K562 (cell line): ENCODE measurements at regions not wholly inside any gene's neighbourhood (a gene's known extent, or its start where the extent isn't known, plus 50 kb on each side); places are given as distances from the start of the nearest gene placed in this dataset.

Experiments
- ATAC-seq: fragments of 200-7000 bp; cut with Tn5 transposase; 3 replicates; pipeline ENCODE4 v1.9.1; 2020; ENCODE audit warnings: moderate library complexity
- BruUV-seq: library from RNA; stranded (reverse); fragments of 400-500 nt; replicated peaks from 2 replicates; lab custom pipeline; 2021; lab: Mats Ljungman, UMichigan
- CTCF ChIA-PET: fragments of 300-600 bp; formaldehyde crosslinking; extraction: SDS; loops from one replicate; lab custom pipeline; 2021; ENCODE audit warnings: low intra/inter-chr PET ratio; lab: Yijun Ruan, JAX
- POLR2A ChIA-PET: fragments of 300-600, 350-650 bp; sonication (Branson Sonifier 250); formaldehyde crosslinking; extraction: SDS; loops from one replicate; lab custom pipeline; 2021; ENCODE audit warnings: antibody characterized with exemption, inconsistent platforms; lab: Yijun Ruan, JAX
- DNase-seq, 4 experiments: peaks; one replicate each; pipeline versions ENCODE4 v3.0.0 to v3.0.0-alpha.2; 2011 to 2018; ENCODE audit warnings: low spot score in 3 of 4, mixed read lengths in 3 of 4; ENCODE audit errors: extremely low read depth in 1 of 4
- FAIRE-seq: peaks from 2 replicates; lab custom pipeline; 2011; peaks lifted over from hg19 to GRCh38; lab: Jason Lieb, UNC
- H2AFZ ChIP-seq: 2 replicates; pipeline ENCODE4 v1.6.0; 2011; ENCODE audit warnings: low read depth, low read length, control low read depth, inconsistent platforms
- H3K27ac ChIP-seq: fragments of 200-600 bp; 3 replicates; pipeline ENCODE4 v1.8.0; 2011; ENCODE audit warnings: low read depth, mild to moderate bottlenecking, control low read depth, inconsistent platforms, low read length, moderate library complexity, mixed read lengths; ENCODE audit errors: extremely low read depth
- H3K27me3 ChIP-seq, 2 experiments: fragments of 300-600 bp in 1 of 2; 2 replicates in 1 of 2; 3 replicates in 1 of 2; pipeline versions ENCODE4 v1.6.0 to v1.8.0; 2011; ENCODE audit warnings: inconsistent platforms in 2 of 2, low read length in 2 of 2, mild to moderate bottlenecking in 1 of 2, mixed read lengths in 1 of 2, moderate library complexity in 1 of 2; ENCODE audit not compliant: control insufficient read depth in 2 of 2, insufficient read depth in 2 of 2
- H3K36me3 ChIP-seq: fragments of 300-600 bp; 3 replicates; pipeline ENCODE4 v1.8.0; 2011; ENCODE audit warnings: mild to moderate bottlenecking, low read length, inconsistent platforms; ENCODE audit not compliant: control insufficient read depth, insufficient read depth
- H3K4me1 ChIP-seq, 2 experiments: fragments of 200-600 bp in 1 of 2; replicated peaks in 1 of 2; 2 replicates in 1 of 2; 3 replicates in 1 of 2; pipeline versions ENCODE4 v1.5.1 to v1.8.0; 2011; ENCODE audit warnings: inconsistent platforms in 2 of 2, low read length in 2 of 2, mild to moderate bottlenecking in 1 of 2, mixed read lengths in 1 of 2, moderate library complexity in 1 of 2; ENCODE audit not compliant: control insufficient read depth in 2 of 2, insufficient read depth in 2 of 2
- H3K4me2 ChIP-seq: 2 replicates; pipeline ENCODE4 v1.6.1; 2011; ENCODE audit warnings: low read length, control low read depth, inconsistent platforms, mixed read lengths; ENCODE audit not compliant: insufficient read depth
- H3K4me3 ChIP-seq: fragments of 200-600 bp; sonication (generic), shearing (Covaris generic); 2 replicates; pipeline ENCODE4 v1.5.1; 2016; ENCODE audit warnings: control low read depth, inconsistent platforms
- H3K79me2 ChIP-seq: fragments of 200-600 bp; 3 replicates; pipeline ENCODE4 v1.8.0; 2011; ENCODE audit warnings: low read length, inconsistent platforms; ENCODE audit not compliant: control insufficient read depth, insufficient read depth
- H3K9ac ChIP-seq, 2 experiments: 2 replicates each; pipeline versions ENCODE4 v1.6.0 to v1.6.1; 2011; ENCODE audit warnings: low read depth in 2 of 2, low read length in 2 of 2, control low read depth in 1 of 2, inconsistent platforms in 1 of 2, mild to moderate bottlenecking in 1 of 2, mixed read lengths in 1 of 2; ENCODE audit not compliant: insufficient read depth in 1 of 2
- H3K9me1 ChIP-seq: one replicate; pipeline ENCODE4 v1.6.0; 2011; ENCODE audit warnings: inconsistent platforms, mild to moderate bottlenecking, low read length, moderate library complexity; ENCODE audit not compliant: control insufficient read depth, insufficient read depth
- H3K9me3 ChIP-seq: replicated peaks from 2 replicates; pipeline ENCODE4 v1.5.1; 2011; ENCODE audit warnings: low read depth, low read length, inconsistent platforms; ENCODE audit not compliant: control insufficient read depth, insufficient read depth
- H4K20me1 ChIP-seq: replicated peaks from 2 replicates; pipeline ENCODE4 v1.6.1; 2011; ENCODE audit warnings: low read length, inconsistent platforms, mixed read lengths; ENCODE audit not compliant: control insufficient read depth, insufficient read depth
- E4F1 ChIP-seq: fragments of 250-450 bp; sonication (Bioruptor Pico); IDR thresholded peaks from 2 replicates; pipeline ENCODE4 v1.5.0; 2021; ENCODE audit warnings: mild to moderate bottlenecking, borderline replicate concordance
- IRF9 ChIP-seq: fragments of 450-650 bp; IDR thresholded peaks from 2 replicates; pipeline ENCODE4 v1.6.1; 2016; ENCODE audit warnings: missing biosample characterization, missing genetic modification characterization
- TBL1XR1 ChIP-seq, 2 experiments: IDR thresholded peaks; 2 replicates each; pipeline ENCODE4 v1.6.1; 2012; ENCODE audit warnings: improper control_type of control experiment in 2 of 2, low read length in 2 of 2, mild to moderate bottlenecking in 1 of 2
- ZBTB26 ChIP-seq: fragments of 450-650 bp; formaldehyde crosslinking; IDR thresholded peaks from 2 replicates; pipeline ENCODE4 v1.4.0; 2022; ENCODE audit warnings: missing genetic modification characterization
- ZNF263 ChIP-seq: sonication (generic); formaldehyde crosslinking; IDR thresholded peaks from 2 replicates; pipeline ENCODE4 v1.8.0; 2022; ENCODE audit warnings: mild to moderate bottlenecking, missing genetic modification reagents, borderline replicate concordance
- ZNF354B ChIP-seq: fragments of 250-450 bp; sonication (Bioruptor Pico); IDR thresholded peaks from 2 replicates; pipeline ENCODE4 v1.4.0; 2020
- ZSCAN29 ChIP-seq: fragments of 450-650 bp; IDR thresholded peaks from 2 replicates; pipeline ENCODE4 v1.6.1; 2017
- ZZZ3 ChIP-seq: fragments of 450-650 bp; IDR thresholded peaks from 2 replicates; pipeline ENCODE4 v1.6.1; 2016; ENCODE audit warnings: antibody characterized with exemption, mild to moderate bottlenecking, moderate library complexity
- WGBS: fragments of 100-300 bp; shearing (Covaris generic); methylation state at CpG from one replicate; pipeline ENCODE4 v1.1.6; 2016; ENCODE audit warnings: low coverage, mixed read lengths; ENCODE audit not compliant: insufficient coverage; ENCODE audit errors: missing lambda C conversion rate; 5-methylcytosine and 5-hydroxymethylcytosine counted together
- in situ Hi-C: fragments of 300-500 bp; cut with MboI; formaldehyde crosslinking; loops from 4 replicates; pipeline ENCODE4 v1.15.0; 2018; ENCODE audit warnings: inconsistent platforms, mixed read lengths
- intact Hi-C: fragments of 100-400 bp; cut with micrococcal nuclease; formaldehyde crosslinking; loops from 2 replicates; pipeline ENCODE4 v1.14.2; 2022

DNA sequence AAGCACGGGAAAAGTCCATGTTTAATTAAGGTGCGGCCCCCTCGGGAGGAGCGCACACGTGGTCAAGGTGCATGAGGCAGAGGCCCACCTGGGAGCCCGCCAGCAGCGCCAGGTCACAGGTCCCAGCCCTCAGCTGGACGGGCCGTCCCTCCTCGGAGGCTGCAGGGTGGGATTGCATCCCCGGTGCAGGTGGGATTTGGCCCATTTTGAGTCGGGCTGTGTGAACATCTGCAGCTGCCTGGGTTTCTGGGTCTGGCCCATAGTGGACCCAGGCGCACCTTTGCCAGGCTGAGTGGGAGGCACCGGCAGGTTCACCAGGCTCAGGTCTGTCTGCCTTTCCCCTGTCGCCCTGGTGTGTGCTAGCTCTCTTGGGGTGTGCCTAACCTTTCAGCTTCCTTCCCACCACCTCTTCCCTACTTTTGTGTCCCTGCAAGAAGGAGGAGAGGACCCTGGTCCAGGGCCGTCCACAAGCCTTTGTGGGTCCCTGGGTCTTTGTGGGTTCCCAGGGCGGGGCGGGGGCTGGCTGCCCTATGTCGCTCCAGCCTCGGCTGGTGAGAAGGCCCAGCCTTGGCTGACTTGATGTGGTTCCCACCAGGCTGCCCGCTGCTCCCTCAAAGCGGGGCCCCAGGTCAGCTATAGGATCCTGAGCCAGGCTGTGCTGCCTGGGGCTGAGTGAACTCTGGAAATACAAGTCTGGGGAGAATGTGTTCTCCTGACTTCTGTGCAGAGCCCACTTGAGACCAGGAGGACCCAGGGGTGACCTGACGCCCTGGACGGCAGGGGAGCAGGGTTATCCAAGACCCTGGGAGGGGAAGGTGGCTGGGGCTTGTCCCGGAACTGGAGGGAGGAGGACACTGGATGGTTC lies 186.7 kb upstream of the SHH start (continued):
- TF ChIP-seq E4F1 (no peak), ZNF263 (CRISPR knock-in tag) (no peak), ZZZ3 (no peak), IRF9 (tag) (no peak), ZNF354B (CRISPR knock-in tag) (no peak), ZSCAN29 (no peak), TBL1XR1 (IDR thresholded peaks at IDR 0.05; ENCODE audit: low read length in 2 of 2) (no peak)

DNA sequence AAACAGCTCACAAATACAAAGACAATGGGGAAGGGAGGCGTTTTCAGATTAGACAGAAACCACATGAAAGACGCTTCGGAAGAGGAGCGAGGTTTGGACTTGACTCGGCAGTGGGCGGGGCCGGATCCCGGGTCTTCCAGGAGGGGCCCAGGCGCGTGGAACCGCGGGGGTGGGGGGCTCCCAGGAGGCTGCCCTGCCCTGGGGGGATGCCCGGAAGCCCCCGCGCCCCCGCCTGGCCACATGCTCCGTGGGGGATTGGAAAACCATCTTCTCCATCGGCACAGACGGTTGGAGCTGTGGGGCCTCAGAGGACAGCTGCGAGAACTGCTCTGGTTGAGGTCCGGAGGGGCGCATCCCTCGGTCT lies 186.0 kb upstream of the SHH start:
- H3K4me3 ChIP-seq, result no peak overlapping the region
- no peaks in the 10 kb centered on the region for H3K9me3 ChIP-seq
- 2% methylated on average over 21 of the region's 23 CpGs for WGBS
- in situ Hi-C loops, result no loop called here
- intact Hi-C loops, result no loop called here
- ChIA-PET CTCF (no interaction called here), POLR2A (interaction anchor here (0.6 to 1.5 kb wide), 4 partner anchors 10 to 436 kb away, joined by 3 to 4 read pairs (median 3); no protein-coding TSS in a partner anchor)
- peaks cover 7% of the 10 kb centered on the region for H3K9me1 ChIP-seq
- H3K27me3 ChIP-seq, result peaks cover 49 to 85% of the 10 kb centered on the region in 2 experiments; a peak in 4 of 5 replicates
- no peak for DNase-seq
- no TSS peak for BruUV-seq
- no peaks in the 10 kb centered on the region for H3K4me1 ChIP-seq
- H3K4me2 ChIP-seq, result no peak overlapping the region
- H3K79me2 ChIP-seq, result no peaks in the 10 kb centered on the region
- peaks cover 20% of the 10 kb centered on the region for H4K20me1 ChIP-seq
- H3K9ac ChIP-seq, result no peak overlapping the region
- H3K27ac ChIP-seq, result no peak overlapping the region
- ATAC-seq, result no peak
- no peaks in the 10 kb centered on the region for H3K36me3 ChIP-seq
- no peak overlapping the region for H2AFZ ChIP-seq
- no peak for FAIRE-seq
- no peak for TF ChIP-seq ZBTB26 (CRISPR knock-in tag)
